GM12878 (cell line): ENCODE measurements at regions not wholly inside any gene's neighbourhood (a gene's known extent, or its start where the extent isn't known, plus 50 kb on each side); places are given as distances from the start of the nearest gene placed in this dataset.

ENCODE experiments used
- ATAC-seq: fragments of 200-7000 bp; cut with Tn5 transposase; 3 replicates; pipeline ENCODE4 v1.9.1; 2020; ENCODE audit warnings: mild to moderate bottlenecking, moderate library complexity
- BruUV-seq: library from RNA; stranded (reverse); fragments of 400-500 nt; replicated peaks from 2 replicates; lab custom pipeline; 2021; lab: Mats Ljungman, UMichigan
- CTCF ChIA-PET: fragments of 300-600 bp; sonication (Branson Sonifier 250); formaldehyde crosslinking; extraction: SDS; loops from one replicate; lab custom pipeline; 2021; ENCODE audit warnings: inconsistent platforms; lab: Yijun Ruan, JAX
- POLR2A ChIA-PET: fragments of 350-600 bp; formaldehyde crosslinking; extraction: SDS; loops from one replicate; lab custom pipeline; 2021; ENCODE audit warnings: inconsistent platforms; lab: Charles Lee
- RAD21 ChIA-PET: fragments of 300-600 bp; sonication (Branson Sonifier 250); formaldehyde crosslinking; loops from one replicate; lab custom pipeline; 2023; ENCODE audit warnings: antibody characterized with exemption; ENCODE audit not compliant: unreplicated experiment; lab: Charles Lee
- SMC1A ChIA-PET: fragments of 300-600 bp; sonication (Branson Sonifier 250); formaldehyde crosslinking; loops from one replicate; lab custom pipeline; 2023; ENCODE audit not compliant: unreplicated experiment, uncharacterized antibody; lab: Charles Lee
- DNase-seq: peaks from one replicate; pipeline ENCODE4 v3.0.0-alpha.2; 2011; ENCODE audit warnings: low read depth, low spot score
- FAIRE-seq: peaks from 3 replicates; lab custom pipeline; 2011; peaks lifted over from hg19 to GRCh38; lab: Jason Lieb, UNC
- H2AFZ ChIP-seq: 2 replicates; pipeline ENCODE4 v1.6.0; 2011; ENCODE audit warnings: low read depth, low read length, control low read depth; ENCODE audit not compliant: control insufficient read depth
- H3K27ac ChIP-seq: 2 replicates; pipeline ENCODE4 v1.5.1; 2011; ENCODE audit warnings: control low read depth; ENCODE audit not compliant: control insufficient read depth, insufficient read depth
- H3K27me3 ChIP-seq, 2 experiments: replicated peaks in 1 of 2; 2 replicates each; pipeline versions ENCODE4 v1.6.0 to v1.6.1; 2011; ENCODE audit warnings: low read length in 1 of 2; ENCODE audit not compliant: control insufficient read depth in 2 of 2, insufficient read depth in 2 of 2
- H3K36me3 ChIP-seq, 2 experiments: 2 replicates each; pipeline ENCODE4 v1.5.1; 2011; ENCODE audit warnings: low read length in 1 of 2; ENCODE audit not compliant: control insufficient read depth in 2 of 2, insufficient read depth in 2 of 2
- H3K4me1 ChIP-seq: 2 replicates; pipeline ENCODE4 v1.6.1; 2011; ENCODE audit warnings: mild to moderate bottlenecking, low read length, moderate library complexity, mixed read lengths; ENCODE audit not compliant: control insufficient read depth, insufficient read depth
- H3K4me2 ChIP-seq: 2 replicates; pipeline ENCODE4 v1.6.0; 2011; ENCODE audit warnings: control low read depth; ENCODE audit not compliant: control insufficient read depth, insufficient read depth
- H3K4me3 ChIP-seq: fragments of 200-600 bp; sonication (generic); 2 replicates; pipeline ENCODE4 v1.5.1; 2016
- H3K79me2 ChIP-seq: 2 replicates; pipeline ENCODE4 v1.6.0; 2011; ENCODE audit warnings: low read length; ENCODE audit not compliant: control insufficient read depth, insufficient read depth
- H3K9ac ChIP-seq: 2 replicates; pipeline ENCODE4 v1.8.0; 2011; ENCODE audit warnings: low read length, control low read depth, mixed read lengths; ENCODE audit not compliant: control insufficient read depth, insufficient read depth
- H3K9me3 ChIP-seq: replicated peaks from 3 replicates; pipeline ENCODE4 v1.5.1; 2011; ENCODE audit warnings: mild to moderate bottlenecking, low read length; ENCODE audit not compliant: control insufficient read depth, insufficient read depth
- H4K20me1 ChIP-seq: 2 replicates; pipeline ENCODE4 v1.6.0; 2011; ENCODE audit not compliant: control insufficient read depth, insufficient read depth
- EZH2 ChIP-seq: IDR thresholded peaks from 2 replicates; pipeline ENCODE4 v1.6.1; 2012; ENCODE audit warnings: low read depth, mild to moderate bottlenecking, control low read depth, inconsistent platforms, low read length, borderline replicate concordance; ENCODE audit not compliant: control insufficient read depth
- GATAD2B ChIP-seq: fragments of 450-650 bp; conservative IDR thresholded peaks from 2 replicates; pipeline ENCODE4 v1.6.1; 2017; ENCODE audit warnings: low read depth, mild to moderate bottlenecking, moderate library complexity
- IKZF2 ChIP-seq, 2 experiments: fragments of 450-650 bp; IDR thresholded peaks; 2 replicates each; pipeline ENCODE4 v1.6.1; 2017; ENCODE audit warnings: mild to moderate bottlenecking in 2 of 2, moderate library complexity in 2 of 2
- MTA2 ChIP-seq: fragments of 450-650 bp; IDR thresholded peaks from 2 replicates; pipeline ENCODE4 v1.6.1; 2016; ENCODE audit warnings: low read depth, mild to moderate bottlenecking, moderate library complexity
- NRF1 ChIP-seq: conservative IDR thresholded peaks from 2 replicates; pipeline ENCODE4 v1.6.1; 2011; ENCODE audit warnings: mild to moderate bottlenecking, low read depth, low read length, improper control_type of control experiment
- POU2F2 ChIP-seq: IDR thresholded peaks from 3 replicates; pipeline ENCODE4 v1.6.1; 2011; ENCODE audit warnings: low read depth, mild to moderate bottlenecking, low read length, borderline replicate concordance
- PRDM15 ChIP-seq: fragments of 450-650 bp; formaldehyde crosslinking; IDR thresholded peaks from 2 replicates; pipeline ENCODE4 v1.4.0; 2020; ENCODE audit warnings: mild to moderate bottlenecking, moderate library complexity
- WGBS: methylation state at CpG from one replicate; pipeline ENCODE4 v1.1.6; 2016; ENCODE audit warnings: low lambda C conversion rate; ENCODE audit not compliant: insufficient replicate concordance, insufficient coverage; ENCODE audit errors: missing lambda C conversion rate; 5-methylcytosine and 5-hydroxymethylcytosine counted together
- in situ Hi-C: fragments of 300-500 bp; cut with MboI; formaldehyde crosslinking; loops from 9 replicates; pipeline ENCODE4 v1.14.3; 2018; ENCODE audit warnings: mixed read lengths
- intact Hi-C: fragments of 100-400 bp; cut with micrococcal nuclease; formaldehyde crosslinking; loops from one replicate; pipeline ENCODE4 v1.14.2; 2022; ENCODE audit not compliant: unreplicated experiment

GRCh38 chr3:170734735-170735065 is 135.3 kb downstream of the RPL22L1 start:
- ATAC-seq, result no peak
- no peak for DNase-seq
- Histone ChIP-seq H3K27me3 (peaks cover 3% of the 10 kb centered on the region in 2 experiments; a peak in 1 of 4 replicates), H4K20me1 (no peaks in the 10 kb centered on the region), H2AFZ (no peak overlapping the region), H3K4me3 (no peak overlapping the region), H3K9ac (no peak overlapping the region), H3K4me2 (no peak overlapping the region), H3K79me2 (no peaks in the 10 kb centered on the region)
- SMC1A ChIA-PET, result interaction anchor here (1.1 kb wide), 1 partner anchor 10 kb away, joined by 4 read pairs; no protein-coding TSS in a partner anchor
- in situ Hi-C loops, result no loop called here
- TF ChIP-seq PRDM15 (CRISPR knock-in tag), result no peak
- TF ChIP-seq POU2F2, result no peak
- TF ChIP-seq GATAD2B, result no peak
- TF ChIP-seq IKZF2 (IDR thresholded peaks at IDR 0.05), result no peak
- TF ChIP-seq NRF1, result no peak
- TF ChIP-seq EZH2, result no peak
- no peak for TF ChIP-seq MTA2
- TF ChIP-seq, all 136 proteins: peak for 0
- ChIA-PET POLR2A (no interaction called here), RAD21 (no interaction called here), CTCF (no interaction called here)
- Histone ChIP-seq H3K36me3 (no peaks in the 10 kb centered on the region), H3K9me3 (no peaks in the 10 kb centered on the region), H3K4me1 (no peaks in the 10 kb centered on the region), H3K27ac (no peak overlapping the region)
- intact Hi-C loops, result no loop called here
- WGBS, result 6% methylated on average over 1 of the region's 1 CpG
- FAIRE-seq, result no peak
- no TSS peak for BruUV-seq
